Chondrocyte (in vitro differentiated cells): ENCODE measurements at regions not wholly inside any gene's neighbourhood (a gene's known extent, or its start where the extent isn't known, plus 50 kb on each side); places are given as distances from the start of the nearest gene placed in this dataset.

Source experiments
- DNase-seq: peaks from one replicate; pipeline ENCODE4 v3.0.0; 2021; ENCODE audit warnings: mixed read lengths, low spot score
- H3K27ac Mint-ChIP-seq: one replicate; pipeline ENCODE4 v1.8.0; 2021; ENCODE audit warnings: mild to moderate bottlenecking, moderate library complexity, mixed read lengths; ENCODE audit not compliant: unreplicated experiment
- H3K27me3 Mint-ChIP-seq: 2 replicates; pipeline ENCODE4 v1.8.0; 2021; ENCODE audit warnings: low read depth, mixed read lengths
- H3K36me3 Mint-ChIP-seq: 2 replicates; pipeline ENCODE4 v1.8.0; 2021; ENCODE audit warnings: low read depth, mixed read lengths
- H3K4me1 Mint-ChIP-seq: 2 replicates; pipeline ENCODE4 v1.8.0; 2021; ENCODE audit warnings: low read depth, mild to moderate bottlenecking, mixed read lengths
- H3K4me3 Mint-ChIP-seq: one replicate; pipeline ENCODE4 v1.8.0; 2021; ENCODE audit warnings: mild to moderate bottlenecking, moderate library complexity, mixed read lengths; ENCODE audit not compliant: unreplicated experiment
- H3K9me3 Mint-ChIP-seq: 2 replicates; pipeline ENCODE4 v1.8.0; 2021; ENCODE audit warnings: low read depth, mixed read lengths
- CTCF ChIP-seq: fragments of 200-600 bp; sonication (generic); IDR thresholded peaks from 2 replicates; pipeline ENCODE4 v1.5.0; 2021; ENCODE audit warnings: antibody characterized with exemption, mild to moderate bottlenecking, moderate library complexity

DNA sequence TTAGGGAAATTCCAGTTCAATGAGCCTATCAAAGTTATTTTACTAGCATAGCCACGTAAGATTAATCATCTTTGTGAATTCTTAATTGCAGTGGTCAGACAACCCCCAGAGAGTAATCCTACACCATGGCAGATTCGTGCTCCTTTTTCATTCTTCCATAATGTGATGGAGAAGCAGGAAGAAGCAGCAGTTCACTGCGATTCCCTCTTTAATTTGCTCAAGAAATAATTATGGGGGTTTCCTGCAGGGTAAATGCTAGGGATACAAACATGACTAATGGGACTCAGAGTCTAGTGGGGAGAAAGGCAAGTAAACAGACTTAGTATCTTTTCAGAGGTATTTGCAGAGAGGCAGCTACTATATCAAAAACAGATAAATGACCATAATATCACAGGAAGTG is 175.8 kb upstream of the HNRNPA3 start:
- Mint-ChIP-seq H3K36me3 (no peaks in the 10 kb centered on the region), H3K4me1 (no peaks in the 10 kb centered on the region), H3K4me3 (no peak overlapping the region), H3K27ac (no peak overlapping the region), H3K27me3 (peaks cover 28% of the 10 kb centered on the region), H3K9me3 (no peaks in the 10 kb centered on the region)
- no peak for DNase-seq
- no peak for TF ChIP-seq CTCF

DNA sequence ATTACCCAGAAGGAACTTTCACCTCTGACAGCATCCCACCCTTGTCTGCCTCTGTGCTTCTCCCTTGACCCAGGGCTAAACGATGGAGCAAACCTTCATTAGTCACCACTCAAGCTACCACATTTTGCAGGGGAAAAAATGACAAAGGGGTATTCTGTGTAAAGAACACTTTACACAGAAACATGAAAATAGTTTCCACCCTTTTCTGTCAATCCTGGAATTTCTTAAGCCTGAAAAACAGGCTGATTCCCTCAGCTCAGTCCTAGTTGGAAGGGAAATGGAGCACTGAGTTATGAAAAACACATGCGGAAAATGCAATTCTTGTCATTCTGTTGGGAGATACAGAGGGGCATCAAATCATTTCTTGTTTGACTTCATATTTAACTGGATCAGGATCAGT is 175.0 kb upstream of the HNRNPA3 start:
- no peak for TF ChIP-seq CTCF

GRCh38 chr2:177038787-177039484 is 173.7 kb upstream of the HNRNPA3 start:
- TF ChIP-seq CTCF = no peak
- H3K4me3 Mint-ChIP-seq = no peak overlapping the region
- DNase-seq = no peak
- H3K9me3 Mint-ChIP-seq = no peaks in the 10 kb centered on the region
- peaks cover 24% of the 10 kb centered on the region for H3K27me3 Mint-ChIP-seq
- H3K4me1 Mint-ChIP-seq = no peaks in the 10 kb centered on the region
- H3K27ac Mint-ChIP-seq = no peak overlapping the region
- no peaks in the 10 kb centered on the region for H3K36me3 Mint-ChIP-seq

More for the DNA sequence above, 175.0 kb upstream of the HNRNPA3 start:
- Mint-ChIP-seq H3K9me3 (no peaks in the 10 kb centered on the region), H3K4me1 (no peaks in the 10 kb centered on the region), H3K27me3 (peaks cover 29% of the 10 kb centered on the region), H3K27ac (no peak overlapping the region), H3K4me3 (no peak overlapping the region), H3K36me3 (no peaks in the 10 kb centered on the region)
- DNase-seq = no peak

DNA sequence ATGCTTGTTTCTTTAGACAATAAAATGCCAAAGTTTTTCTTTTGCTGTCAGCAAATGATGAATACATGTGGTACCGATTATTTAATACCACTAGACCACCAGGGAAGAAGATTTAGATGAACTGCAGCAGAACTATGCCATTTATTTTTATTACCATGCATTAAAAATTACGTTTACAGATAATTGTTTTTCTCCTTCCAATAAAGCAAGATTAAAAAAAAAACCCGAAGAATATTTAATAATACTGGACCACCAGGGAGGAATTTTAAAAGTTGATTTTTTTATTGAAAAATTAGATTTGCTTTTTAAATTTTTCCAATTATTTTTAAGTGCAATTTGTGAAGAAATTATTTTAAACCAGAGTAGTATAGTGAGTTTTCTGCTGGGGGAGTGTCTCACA is 170.3 kb upstream of the HNRNPA3 start:
- no peak overlapping the region for H3K4me3 Mint-ChIP-seq
- no peaks in the 10 kb centered on the region for H3K4me1 Mint-ChIP-seq
- TF ChIP-seq CTCF = no peak
- H3K27me3 Mint-ChIP-seq = peaks cover 26% of the 10 kb centered on the region
- no peaks in the 10 kb centered on the region for H3K9me3 Mint-ChIP-seq
- H3K36me3 Mint-ChIP-seq = no peaks in the 10 kb centered on the region
- H3K27ac Mint-ChIP-seq = no peak overlapping the region
- DNase-seq = no peak

- Mint-ChIP-seq H3K4me1 (no peaks in the 10 kb centered on the region), H3K27ac (no peak overlapping the region), H3K9me3 (peaks cover 3% of the 10 kb centered on the region), H3K36me3 (no peaks in the 10 kb centered on the region), H3K27me3 (peaks cover 21% of the 10 kb centered on the region), H3K4me3 (no peak overlapping the region)
- no peak for DNase-seq
- no peak for TF ChIP-seq CTCF
These were observed 167.9 kb upstream of the HNRNPA3 start for GRCh38 chr2:177044671-177045070.
